ENCODE measurements at regions not wholly inside any gene's neighbourhood (a gene's known extent, or its start where the extent isn't known, plus 50 kb on each side); places are given as distances from the start of the nearest gene placed in this dataset.

- Mint-ChIP-seq H3K36me3 (ENCODE audit: low read depth) (no peaks in the 10 kb centered on the region), H3K4me3 (no peak overlapping the region), H3K27ac (no peak overlapping the region), H3K27me3 (no peaks in the 10 kb centered on the region), H3K9me3 (peaks cover 3% of the 10 kb centered on the region), H3K4me1 (ENCODE audit: low read depth) (no peaks in the 10 kb centered on the region)
- no peaks in the 10 kb centered on the region for H3K36me3 ChIP-seq (ENCODE audit: insufficient read depth, low read length)
- ChIA-PET CTCF (no interaction called here), POLR2A (no interaction called here)
- H3K9me3 ChIP-seq (ENCODE audit: control insufficient read depth in 1 of 2, insufficient read depth in 1 of 2, low read length in 2 of 2): peaks cover 0 to 3% of the 10 kb centered on the region in 2 experiments
- H3K27ac ChIP-seq (ENCODE audit: low read depth in 1 of 2, low read length in 2 of 2): no peak overlapping the region
- DNase-seq: no peak
- ATAC-seq (ENCODE audit: poor library complexity): no peak
- H3K4me1 ChIP-seq (ENCODE audit: insufficient read depth, low read length): no peaks in the 10 kb centered on the region
- H3K4me3 ChIP-seq (ENCODE audit: low read length): no peak overlapping the region
- no peak for TF ChIP-seq CTCF (IDR thresholded peaks at IDR 0.05)
- H3K27me3 ChIP-seq (ENCODE audit: control insufficient read depth in 1 of 2, insufficient read depth in 2 of 2, low read length in 2 of 2): no peaks in the 10 kb centered on the region
- intact Hi-C loops (cut with DNase I, micrococcal nuclease): no loop called here
Observed at GRCh38 chr18:52283927-52284326, 56.1 kb upstream of the DCC start.

GRCh38 chr18:52286675-52287074 is 53.3 kb upstream of the DCC start:
- Mint-ChIP-seq H3K27me3 (no peaks in the 10 kb centered on the region), H3K27ac (no peak overlapping the region), H3K36me3 (ENCODE audit: low read depth) (no peaks in the 10 kb centered on the region), H3K4me3 (no peak overlapping the region), H3K4me1 (ENCODE audit: low read depth) (no peaks in the 10 kb centered on the region), H3K9me3 (no peaks in the 10 kb centered on the region)
- Histone ChIP-seq H3K27me3 (ENCODE audit: control insufficient read depth in 1 of 2, insufficient read depth in 2 of 2, low read length in 2 of 2) (no peaks in the 10 kb centered on the region), H3K4me1 (ENCODE audit: insufficient read depth, low read length) (no peaks in the 10 kb centered on the region), H3K9me3 (ENCODE audit: control insufficient read depth in 1 of 2, insufficient read depth in 1 of 2, low read length in 2 of 2) (peaks cover 0 to 3% of the 10 kb centered on the region in 2 experiments), H3K36me3 (ENCODE audit: insufficient read depth, low read length) (no peaks in the 10 kb centered on the region), H3K27ac (ENCODE audit: low read depth in 1 of 2, low read length in 2 of 2) (no peak overlapping the region), H3K4me3 (ENCODE audit: low read length) (no peak overlapping the region)
- CTCF ChIA-PET: no interaction called here
- DNase-seq: no peak
- no peak for ATAC-seq (ENCODE audit: poor library complexity)
- intact Hi-C loops (cut with DNase I, micrococcal nuclease): no loop called here
- POLR2A ChIA-PET: no interaction called here
- TF ChIP-seq CTCF (IDR thresholded peaks at IDR 0.05): no peak

- no peak for DNase-seq
- ChIA-PET CTCF (no interaction called here), POLR2A (no interaction called here)
- no peak overlapping the region for H3K4me3 ChIP-seq (ENCODE audit: low read length)
- no peak overlapping the region for H3K27ac Mint-ChIP-seq
- TF ChIP-seq CTCF (IDR thresholded peaks at IDR 0.05): no peak
- ATAC-seq (ENCODE audit: poor library complexity): no peak
- H3K4me3 Mint-ChIP-seq: no peak overlapping the region
- no peaks in the 10 kb centered on the region for H3K36me3 Mint-ChIP-seq (ENCODE audit: low read depth)
- H3K27me3 Mint-ChIP-seq: no peaks in the 10 kb centered on the region
- no peak overlapping the region for H3K27ac ChIP-seq (ENCODE audit: low read depth in 1 of 2, low read length in 2 of 2)
- intact Hi-C loops (cut with DNase I, micrococcal nuclease): no loop called here
- H3K9me3 ChIP-seq (ENCODE audit: control insufficient read depth in 1 of 2, insufficient read depth in 1 of 2, low read length in 2 of 2): peaks cover 0 to 3% of the 10 kb centered on the region in 2 experiments
- H3K4me1 Mint-ChIP-seq (ENCODE audit: low read depth): no peaks in the 10 kb centered on the region
- no peaks in the 10 kb centered on the region for H3K9me3 Mint-ChIP-seq
- H3K4me1 ChIP-seq (ENCODE audit: insufficient read depth, low read length): no peaks in the 10 kb centered on the region
- H3K27me3 ChIP-seq (ENCODE audit: control insufficient read depth in 1 of 2, insufficient read depth in 2 of 2, low read length in 2 of 2): no peaks in the 10 kb centered on the region
- H3K36me3 ChIP-seq (ENCODE audit: insufficient read depth, low read length): no peaks in the 10 kb centered on the region
Observed at GRCh38 chr18:52287151-52287550, 52.8 kb upstream of the DCC start.

All from CD4-positive, alpha-beta T cell (primary cell).